Neural cell (in vitro differentiated cells): ENCODE measurements at regions not wholly inside any gene's neighbourhood (a gene's known extent, or its start where the extent isn't known, plus 50 kb on each side); places are given as distances from the start of the nearest gene placed in this dataset.

ENCODE experiments used
- CTCF ChIP-seq: fragments of 450-650 bp; IDR thresholded peaks from 2 replicates; pipeline ENCODE4 v1.5.1; 2014; ENCODE audit warnings: antibody characterized with exemption, mild to moderate bottlenecking, moderate library complexity; ENCODE audit not compliant: poor library complexity, severe bottlenecking
- EZH2 ChIP-seq: fragments of 200-600, 300-800 bp; shearing (Covaris generic), sonication (generic); IDR thresholded peaks from 2 replicates; pipeline ENCODE4 v1.6.1; 2014; ENCODE audit warnings: antibody characterized with exemption, low read length, borderline replicate concordance, mild to moderate bottlenecking; ENCODE audit not compliant: insufficient read depth, poor library complexity, severe bottlenecking
- SMC3 ChIP-seq: fragments of 450-650 bp; conservative IDR thresholded peaks from 2 replicates; pipeline ENCODE4 v1.6.1; 2014; ENCODE audit warnings: antibody characterized with exemption, mild to moderate bottlenecking, moderate library complexity; ENCODE audit not compliant: poor library complexity
- TAF1 ChIP-seq: IDR thresholded peaks from 2 replicates; pipeline ENCODE4 v1.6.1; 2012; ENCODE audit warnings: low read depth

GRCh38 chr6:113144117-113144516 lies 713.0 kb upstream of the MARCKS start:
- TF ChIP-seq TAF1, result no peak
- TF ChIP-seq SMC3, result no peak
- TF ChIP-seq EZH2, result no peak
- no peak for TF ChIP-seq CTCF
